ENCODE measurements at regions not wholly inside any gene's neighbourhood (a gene's known extent, or its start where the extent isn't known, plus 50 kb on each side); places are given as distances from the start of the nearest gene placed in this dataset.

- no peak for TF ChIP-seq CTCF (IDR thresholded peaks at IDR 0.05; ENCODE audit: borderline replicate concordance, extremely low read depth, low read length, poor library complexity, severe bottlenecking)
- no peak for TF ChIP-seq EZH2 (IDR thresholded peaks at IDR 0.05; ENCODE audit: borderline replicate concordance, low read depth, low read length, severe bottlenecking)
Observed at GRCh38 chr18:22783662-22784076, 149.5 kb upstream of the RBBP8 start.

All from DND-41 (cell line).